ENCODE measurements at regions not wholly inside any gene's neighbourhood (a gene's known extent, or its start where the extent isn't known, plus 50 kb on each side); places are given as distances from the start of the nearest gene placed in this dataset.

DNA sequence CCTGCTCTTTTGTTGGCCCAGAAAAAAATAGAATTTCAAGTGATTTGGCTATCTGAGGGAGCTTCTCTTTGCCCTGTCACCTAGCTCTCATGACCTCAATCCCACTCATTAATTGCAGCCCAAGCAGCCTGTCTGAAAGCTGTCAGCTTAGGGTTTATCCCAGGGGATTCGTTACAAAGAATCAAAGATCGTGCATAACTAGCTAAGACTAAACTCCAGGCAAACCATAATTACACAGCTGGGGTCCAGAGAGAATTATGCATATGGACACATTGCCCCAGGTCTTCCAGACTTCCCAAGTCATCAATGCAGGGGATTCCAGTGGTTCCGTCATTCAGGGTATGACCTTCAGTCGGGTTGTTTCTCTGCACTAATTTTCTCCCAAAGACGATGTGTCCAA is 91.6 kb upstream of the CBLB start:
- TF ChIP-seq, protein P1, sequence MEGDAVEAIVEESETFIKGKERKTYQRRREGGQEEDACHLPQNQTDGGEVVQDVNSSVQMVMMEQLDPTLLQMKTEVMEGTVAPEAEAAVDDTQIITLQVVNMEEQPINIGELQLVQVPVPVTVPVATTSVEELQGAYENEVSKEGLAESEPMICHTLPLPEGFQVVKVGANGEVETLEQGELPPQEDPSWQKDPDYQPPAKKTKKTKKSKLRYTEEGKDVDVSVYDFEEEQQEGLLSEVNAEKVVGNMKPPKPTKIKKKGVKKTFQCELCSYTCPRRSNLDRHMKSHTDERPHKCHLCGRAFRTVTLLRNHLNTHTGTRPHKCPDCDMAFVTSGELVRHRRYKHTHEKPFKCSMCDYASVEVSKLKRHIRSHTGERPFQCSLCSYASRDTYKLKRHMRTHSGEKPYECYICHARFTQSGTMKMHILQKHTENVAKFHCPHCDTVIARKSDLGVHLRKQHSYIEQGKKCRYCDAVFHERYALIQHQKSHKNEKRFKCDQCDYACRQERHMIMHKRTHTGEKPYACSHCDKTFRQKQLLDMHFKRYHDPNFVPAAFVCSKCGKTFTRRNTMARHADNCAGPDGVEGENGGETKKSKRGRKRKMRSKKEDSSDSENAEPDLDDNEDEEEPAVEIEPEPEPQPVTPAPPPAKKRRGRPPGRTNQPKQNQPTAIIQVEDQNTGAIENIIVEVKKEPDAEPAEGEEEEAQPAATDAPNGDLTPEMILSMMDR (conservative IDR thresholded peaks at IDR 0.05; ENCODE audit: low read depth in 2 of 2): no peak
- TF ChIP-seq POLR2AphosphoS5 (IDR thresholded peaks at IDR 0.05; ENCODE audit: low read depth): no peak
- TF ChIP-seq EZH2 (IDR thresholded peaks at IDR 0.05; ENCODE audit: low read depth, unreplicated experiment): no peak
- TF ChIP-seq, protein P2, sequence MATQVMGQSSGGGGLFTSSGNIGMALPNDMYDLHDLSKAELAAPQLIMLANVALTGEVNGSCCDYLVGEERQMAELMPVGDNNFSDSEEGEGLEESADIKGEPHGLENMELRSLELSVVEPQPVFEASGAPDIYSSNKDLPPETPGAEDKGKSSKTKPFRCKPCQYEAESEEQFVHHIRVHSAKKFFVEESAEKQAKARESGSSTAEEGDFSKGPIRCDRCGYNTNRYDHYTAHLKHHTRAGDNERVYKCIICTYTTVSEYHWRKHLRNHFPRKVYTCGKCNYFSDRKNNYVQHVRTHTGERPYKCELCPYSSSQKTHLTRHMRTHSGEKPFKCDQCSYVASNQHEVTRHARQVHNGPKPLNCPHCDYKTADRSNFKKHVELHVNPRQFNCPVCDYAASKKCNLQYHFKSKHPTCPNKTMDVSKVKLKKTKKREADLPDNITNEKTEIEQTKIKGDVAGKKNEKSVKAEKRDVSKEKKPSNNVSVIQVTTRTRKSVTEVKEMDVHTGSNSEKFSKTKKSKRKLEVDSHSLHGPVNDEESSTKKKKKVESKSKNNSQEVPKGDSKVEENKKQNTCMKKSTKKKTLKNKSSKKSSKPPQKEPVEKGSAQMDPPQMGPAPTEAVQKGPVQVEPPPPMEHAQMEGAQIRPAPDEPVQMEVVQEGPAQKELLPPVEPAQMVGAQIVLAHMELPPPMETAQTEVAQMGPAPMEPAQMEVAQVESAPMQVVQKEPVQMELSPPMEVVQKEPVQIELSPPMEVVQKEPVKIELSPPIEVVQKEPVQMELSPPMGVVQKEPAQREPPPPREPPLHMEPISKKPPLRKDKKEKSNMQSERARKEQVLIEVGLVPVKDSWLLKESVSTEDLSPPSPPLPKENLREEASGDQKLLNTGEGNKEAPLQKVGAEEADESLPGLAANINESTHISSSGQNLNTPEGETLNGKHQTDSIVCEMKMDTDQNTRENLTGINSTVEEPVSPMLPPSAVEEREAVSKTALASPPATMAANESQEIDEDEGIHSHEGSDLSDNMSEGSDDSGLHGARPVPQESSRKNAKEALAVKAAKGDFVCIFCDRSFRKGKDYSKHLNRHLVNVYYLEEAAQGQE (IDR thresholded peaks at IDR 0.05; ENCODE audit: unreplicated experiment): no peak
- no peak for TF ChIP-seq EZH2phosphoT487 (IDR thresholded peaks at IDR 0.05; ENCODE audit: unreplicated experiment)
- TF ChIP-seq, protein P3, sequence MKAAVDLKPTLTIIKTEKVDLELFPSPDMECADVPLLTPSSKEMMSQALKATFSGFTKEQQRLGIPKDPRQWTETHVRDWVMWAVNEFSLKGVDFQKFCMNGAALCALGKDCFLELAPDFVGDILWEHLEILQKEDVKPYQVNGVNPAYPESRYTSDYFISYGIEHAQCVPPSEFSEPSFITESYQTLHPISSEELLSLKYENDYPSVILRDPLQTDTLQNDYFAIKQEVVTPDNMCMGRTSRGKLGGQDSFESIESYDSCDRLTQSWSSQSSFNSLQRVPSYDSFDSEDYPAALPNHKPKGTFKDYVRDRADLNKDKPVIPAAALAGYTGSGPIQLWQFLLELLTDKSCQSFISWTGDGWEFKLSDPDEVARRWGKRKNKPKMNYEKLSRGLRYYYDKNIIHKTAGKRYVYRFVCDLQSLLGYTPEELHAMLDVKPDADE (IDR thresholded peaks at IDR 0.05): no peak
- no peak for TF ChIP-seq STAT1 (IDR thresholded peaks at IDR 0.05; ENCODE audit: unreplicated experiment)
- TF ChIP-seq, protein P4, sequence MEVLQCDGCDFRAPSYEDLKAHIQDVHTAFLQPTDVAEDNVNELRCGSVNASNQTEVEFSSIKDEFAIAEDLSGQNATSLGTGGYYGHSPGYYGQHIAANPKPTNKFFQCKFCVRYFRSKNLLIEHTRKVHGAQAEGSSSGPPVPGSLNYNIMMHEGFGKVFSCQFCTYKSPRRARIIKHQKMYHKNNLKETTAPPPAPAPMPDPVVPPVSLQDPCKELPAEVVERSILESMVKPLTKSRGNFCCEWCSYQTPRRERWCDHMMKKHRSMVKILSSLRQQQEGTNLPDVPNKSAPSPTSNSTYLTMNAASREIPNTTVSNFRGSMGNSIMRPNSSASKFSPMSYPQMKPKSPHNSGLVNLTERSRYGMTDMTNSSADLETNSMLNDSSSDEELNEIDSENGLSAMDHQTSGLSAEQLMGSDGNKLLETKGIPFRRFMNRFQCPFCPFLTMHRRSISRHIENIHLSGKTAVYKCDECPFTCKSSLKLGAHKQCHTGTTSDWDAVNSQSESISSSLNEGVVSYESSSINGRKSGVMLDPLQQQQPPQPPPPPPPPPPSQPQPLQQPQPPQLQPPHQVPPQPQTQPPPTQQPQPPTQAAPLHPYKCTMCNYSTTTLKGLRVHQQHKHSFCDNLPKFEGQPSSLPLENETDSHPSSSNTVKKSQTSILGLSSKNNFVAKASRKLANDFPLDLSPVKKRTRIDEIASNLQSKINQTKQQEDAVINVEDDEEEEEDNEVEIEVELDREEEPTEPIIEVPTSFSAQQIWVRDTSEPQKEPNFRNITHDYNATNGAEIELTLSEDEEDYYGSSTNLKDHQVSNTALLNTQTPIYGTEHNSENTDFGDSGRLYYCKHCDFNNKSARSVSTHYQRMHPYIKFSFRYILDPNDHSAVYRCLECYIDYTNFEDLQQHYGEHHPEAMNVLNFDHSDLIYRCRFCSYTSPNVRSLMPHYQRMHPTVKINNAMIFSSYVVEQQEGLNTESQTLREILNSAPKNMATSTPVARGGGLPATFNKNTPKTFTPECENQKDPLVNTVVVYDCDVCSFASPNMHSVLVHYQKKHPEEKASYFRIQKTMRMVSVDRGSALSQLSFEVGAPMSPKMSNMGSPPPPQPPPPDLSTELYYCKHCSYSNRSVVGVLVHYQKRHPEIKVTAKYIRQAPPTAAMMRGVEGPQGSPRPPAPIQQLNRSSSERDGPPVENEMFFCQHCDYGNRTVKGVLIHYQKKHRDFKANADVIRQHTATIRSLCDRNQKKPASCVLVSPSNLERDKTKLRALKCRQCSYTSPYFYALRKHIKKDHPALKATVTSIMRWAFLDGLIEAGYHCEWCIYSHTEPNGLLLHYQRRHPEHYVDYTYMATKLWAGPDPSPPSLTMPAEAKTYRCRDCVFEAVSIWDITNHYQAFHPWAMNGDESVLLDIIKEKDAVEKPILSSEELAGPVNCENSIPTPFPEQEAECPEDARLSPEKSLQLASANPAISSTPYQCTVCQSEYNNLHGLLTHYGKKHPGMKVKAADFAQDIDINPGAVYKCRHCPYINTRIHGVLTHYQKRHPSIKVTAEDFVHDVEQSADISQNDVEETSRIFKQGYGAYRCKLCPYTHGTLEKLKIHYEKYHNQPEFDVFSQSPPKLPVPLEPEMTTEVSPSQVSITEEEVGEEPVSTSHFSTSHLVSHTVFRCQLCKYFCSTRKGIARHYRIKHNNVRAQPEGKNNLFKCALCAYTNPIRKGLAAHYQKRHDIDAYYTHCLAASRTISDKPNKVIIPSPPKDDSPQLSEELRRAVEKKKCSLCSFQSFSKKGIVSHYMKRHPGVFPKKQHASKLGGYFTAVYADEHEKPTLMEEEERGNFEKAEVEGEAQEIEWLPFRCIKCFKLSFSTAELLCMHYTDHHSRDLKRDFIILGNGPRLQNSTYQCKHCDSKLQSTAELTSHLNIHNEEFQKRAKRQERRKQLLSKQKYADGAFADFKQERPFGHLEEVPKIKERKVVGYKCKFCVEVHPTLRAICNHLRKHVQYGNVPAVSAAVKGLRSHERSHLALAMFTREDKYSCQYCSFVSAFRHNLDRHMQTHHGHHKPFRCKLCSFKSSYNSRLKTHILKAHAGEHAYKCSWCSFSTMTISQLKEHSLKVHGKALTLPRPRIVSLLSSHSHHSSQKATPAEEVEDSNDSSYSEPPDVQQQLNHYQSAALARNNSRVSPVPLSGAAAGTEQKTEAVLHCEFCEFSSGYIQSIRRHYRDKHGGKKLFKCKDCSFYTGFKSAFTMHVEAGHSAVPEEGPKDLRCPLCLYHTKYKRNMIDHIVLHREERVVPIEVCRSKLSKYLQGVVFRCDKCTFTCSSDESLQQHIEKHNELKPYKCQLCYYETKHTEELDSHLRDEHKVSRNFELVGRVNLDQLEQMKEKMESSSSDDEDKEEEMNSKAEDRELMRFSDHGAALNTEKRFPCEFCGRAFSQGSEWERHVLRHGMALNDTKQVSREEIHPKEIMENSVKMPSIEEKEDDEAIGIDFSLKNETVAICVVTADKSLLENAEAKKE (CRISPR knock-in tag; IDR thresholded peaks at IDR 0.05): no peak

Data from GM23338 (cell line).